NCI-H1105 (cell line): ENCODE measurements at regions not wholly inside any gene's neighbourhood (a gene's known extent, or its start where the extent isn't known, plus 50 kb on each side); places are given as distances from the start of the nearest gene placed in this dataset.

Experiments
- DNase-seq: peaks from one replicate; lab custom pipeline; 2025; lab: John Stamatoyannopoulos, UW

GRCh38 chr10:1952126-1953095, 215.1 kb upstream of the ADARB2 start:
- DNase-seq = no peak

DNA sequence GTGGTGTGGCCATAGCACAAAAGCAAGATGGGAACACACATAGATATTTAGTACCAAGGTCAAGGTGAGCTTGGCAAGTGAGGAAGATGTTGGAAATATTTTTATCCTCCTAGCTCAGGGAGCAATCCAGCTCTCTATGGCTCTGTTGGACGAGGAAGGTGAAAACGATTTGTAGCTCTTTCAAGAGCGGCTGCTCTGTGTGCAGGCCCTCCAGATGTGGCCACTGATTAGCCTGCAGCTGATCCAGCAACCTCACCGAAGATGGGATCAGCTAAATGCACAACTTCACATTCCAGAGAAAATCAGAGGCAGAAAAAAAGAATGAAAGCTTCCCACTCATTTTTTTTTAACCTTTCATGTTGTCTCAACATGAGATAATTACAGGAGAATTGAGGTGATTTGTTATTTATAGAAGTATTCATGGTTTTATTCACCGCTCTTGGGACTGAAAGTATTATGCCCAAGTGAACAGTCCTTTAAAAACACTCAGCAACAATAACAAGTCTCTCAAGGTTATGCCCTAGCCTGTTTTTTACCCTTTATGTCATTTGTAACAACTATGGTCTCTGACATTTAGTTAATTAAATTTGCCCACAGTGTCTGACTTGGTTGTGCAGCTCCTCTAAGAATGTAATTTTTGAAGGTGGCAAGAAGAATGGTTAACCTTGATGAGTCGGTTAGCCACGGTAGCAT, 213.6 kb upstream of the ADARB2 start:
- no peak for DNase-seq

DNA sequence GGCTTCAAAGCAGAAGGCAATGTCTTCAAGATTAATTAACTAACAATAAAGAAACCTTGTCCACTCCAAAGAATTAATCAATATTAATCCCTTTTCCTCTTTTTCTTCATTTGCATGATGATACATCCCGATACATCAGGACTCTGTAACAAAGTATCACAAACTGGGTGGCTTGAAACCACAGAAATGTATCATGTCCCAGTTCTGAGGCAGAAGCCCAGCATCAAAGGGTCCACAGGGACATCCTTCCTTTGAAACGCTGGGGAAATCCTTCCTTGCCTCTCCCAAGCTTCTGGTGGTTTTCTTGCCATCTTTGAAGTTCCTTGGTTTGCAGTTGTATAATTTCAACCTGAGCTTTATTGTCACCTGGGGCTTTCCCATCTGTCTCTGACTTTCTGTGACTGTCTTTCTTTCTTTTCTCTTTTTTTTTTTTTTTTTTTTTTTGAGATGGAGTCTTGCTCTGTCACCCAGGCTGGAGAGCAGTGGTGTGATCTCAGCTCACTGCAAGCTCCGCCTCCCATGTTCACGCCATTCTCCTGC, 210.2 kb upstream of the ADARB2 start:
- no peak for DNase-seq

DNA sequence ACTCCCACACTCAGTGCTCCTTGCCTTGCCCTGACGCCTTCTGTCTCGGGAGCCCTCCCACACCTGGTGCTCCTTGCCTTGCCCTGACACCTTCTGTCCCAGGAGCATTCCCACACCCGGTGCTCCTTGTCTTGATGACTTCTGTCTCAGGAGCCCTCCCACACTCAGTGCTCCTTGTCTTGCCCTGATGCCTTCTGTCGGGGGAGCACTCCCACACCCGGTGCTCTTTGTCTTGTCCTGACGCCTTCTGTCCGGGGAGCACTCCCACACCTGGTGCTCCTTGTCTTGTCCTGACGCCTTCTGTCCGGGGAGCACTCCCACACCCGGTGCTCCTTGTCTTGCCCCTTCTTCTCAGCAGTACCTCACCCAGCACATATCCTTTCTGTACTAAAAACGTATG, 207.2 kb upstream of the ADARB2 start:
- DNase-seq = no peak

DNA sequence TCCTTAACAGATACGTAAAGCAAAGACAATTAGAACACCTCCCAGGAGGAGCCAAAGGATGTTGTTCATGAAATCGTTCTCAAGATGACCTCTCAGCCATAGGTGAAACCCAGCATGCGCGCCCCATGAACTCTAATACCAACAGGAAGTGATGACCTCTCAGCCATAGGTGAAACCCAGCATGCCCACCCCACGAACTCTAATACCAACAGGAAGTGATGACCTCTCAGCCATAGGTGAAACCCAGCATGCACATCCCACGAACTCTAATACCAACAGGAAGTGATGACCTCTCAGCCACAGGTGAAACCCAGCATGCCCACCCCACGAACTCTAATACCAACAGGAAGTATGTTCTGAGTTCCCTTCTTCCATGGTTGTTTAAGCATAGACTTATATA, 205.2 kb upstream of the ADARB2 start:
- DNase-seq = no peak

GRCh38 chr10:1939016-1939415, 201.7 kb upstream of the ADARB2 start:
- no peak for DNase-seq

DNA sequence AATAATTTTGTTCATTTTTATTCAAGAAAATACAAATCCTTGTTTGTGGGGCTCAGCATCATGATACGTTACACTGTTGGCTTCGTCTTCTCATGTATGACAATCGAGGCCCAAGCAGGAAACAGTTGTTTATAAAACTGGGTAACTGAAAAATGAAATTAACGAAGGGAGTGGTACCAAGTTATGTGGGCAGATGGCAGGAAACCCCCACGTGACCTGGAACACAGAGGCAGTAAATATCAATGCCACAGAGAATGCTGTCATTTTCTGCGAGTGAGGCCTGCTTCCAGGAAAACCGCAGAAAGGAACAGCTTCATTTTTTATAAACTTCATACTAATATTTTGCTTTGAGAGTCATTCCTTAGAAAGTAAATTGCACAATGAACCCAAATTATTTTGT, 201.0 kb upstream of the ADARB2 start:
- no peak for DNase-seq

DNA sequence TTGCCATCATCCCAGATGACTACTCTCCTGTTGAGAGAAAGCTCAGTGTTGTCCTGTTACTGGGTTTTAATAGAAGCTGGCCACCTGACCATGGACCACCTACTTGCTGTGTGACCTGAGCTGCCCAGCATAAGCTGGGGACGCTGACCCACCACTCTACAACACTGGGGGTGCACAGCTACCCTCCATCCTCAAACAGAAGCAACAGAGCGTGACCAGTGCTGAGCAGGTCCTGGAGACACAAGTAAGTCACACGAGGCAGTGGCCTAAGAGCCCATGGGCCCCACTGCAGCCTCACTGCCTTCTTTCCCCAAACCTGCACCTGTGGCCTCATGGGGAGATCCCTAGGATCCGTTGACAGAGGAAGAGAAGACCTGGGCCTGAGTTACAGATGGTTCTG, 198.6 kb upstream of the ADARB2 start:
- no peak for DNase-seq

GRCh38 chr10:1933215-1933614, 195.9 kb upstream of the ADARB2 start:
- DNase-seq = no peak

GRCh38 chr10:1932692-1933094, 195.4 kb upstream of the ADARB2 start:
- DNase-seq = no peak

GRCh38 chr10:1928606-1929005, 191.3 kb upstream of the ADARB2 start:
- DNase-seq = no peak

DNA sequence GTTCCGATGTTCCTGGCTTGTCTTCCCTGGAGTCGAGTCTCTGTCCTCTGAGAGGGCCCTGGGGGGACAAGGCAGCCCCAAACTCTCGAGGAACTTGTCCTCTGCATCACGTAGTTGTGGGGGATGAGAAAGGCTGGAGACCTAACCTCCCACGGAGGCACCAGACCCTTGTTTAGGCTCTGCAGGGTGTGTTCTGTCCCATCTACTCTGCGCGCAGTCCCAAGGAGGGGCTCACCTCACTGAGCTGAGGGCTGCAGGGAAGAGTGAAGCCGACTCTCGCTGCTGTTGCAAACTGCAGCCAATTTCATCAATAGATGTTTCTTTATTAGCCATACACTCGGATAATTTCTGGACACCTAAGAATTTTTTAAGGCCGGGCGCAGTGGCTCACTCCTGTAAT, 186.7 kb upstream of the ADARB2 start:
- no peak for DNase-seq

DNA sequence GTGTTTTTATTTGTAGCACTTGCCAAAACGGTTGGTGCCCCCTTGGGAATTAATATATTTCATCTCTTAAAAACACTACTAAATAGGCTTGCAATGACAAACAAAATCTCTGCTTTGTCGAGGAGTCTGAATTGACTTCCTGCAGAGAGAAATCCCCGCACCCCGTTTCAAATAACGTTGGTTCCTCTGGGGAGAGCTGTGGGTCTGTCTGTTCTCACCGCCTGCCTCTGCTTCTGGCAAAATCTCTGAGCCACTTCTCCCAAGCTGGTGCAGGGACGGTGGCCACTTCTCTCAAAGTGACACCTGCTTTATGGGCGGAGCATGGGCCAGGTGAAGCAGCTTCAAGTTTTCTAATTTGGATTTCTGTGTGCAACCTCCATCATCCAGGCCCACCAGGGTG, 186.3 kb upstream of the ADARB2 start:
- DNase-seq = no peak

- no peak for DNase-seq
These were observed 183.6 kb upstream of the ADARB2 start for GRCh38 chr10:1920941-1921340.

- DNase-seq = no peak
These were observed 182.8 kb upstream of the ADARB2 start for GRCh38 chr10:1920127-1920526.

DNA sequence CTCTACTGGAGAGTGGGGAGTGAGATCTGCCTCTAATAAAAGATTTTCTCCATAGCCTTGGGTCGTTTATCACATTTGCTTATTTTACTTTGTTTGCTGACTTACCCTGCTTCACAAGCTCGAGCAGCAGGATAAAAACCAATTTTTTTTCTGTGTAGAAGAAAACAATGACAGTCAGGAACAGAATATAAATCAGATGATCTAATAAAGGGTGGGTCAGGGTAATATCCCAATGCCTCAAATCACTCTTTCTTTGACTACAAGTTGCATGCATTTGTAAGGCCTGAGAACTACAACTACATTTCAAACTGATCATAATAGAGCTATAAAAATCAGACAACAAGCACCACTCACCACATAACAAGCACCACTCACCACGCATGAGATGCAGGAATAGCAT, 174.4 kb upstream of the ADARB2 start:
- DNase-seq = no peak

DNA sequence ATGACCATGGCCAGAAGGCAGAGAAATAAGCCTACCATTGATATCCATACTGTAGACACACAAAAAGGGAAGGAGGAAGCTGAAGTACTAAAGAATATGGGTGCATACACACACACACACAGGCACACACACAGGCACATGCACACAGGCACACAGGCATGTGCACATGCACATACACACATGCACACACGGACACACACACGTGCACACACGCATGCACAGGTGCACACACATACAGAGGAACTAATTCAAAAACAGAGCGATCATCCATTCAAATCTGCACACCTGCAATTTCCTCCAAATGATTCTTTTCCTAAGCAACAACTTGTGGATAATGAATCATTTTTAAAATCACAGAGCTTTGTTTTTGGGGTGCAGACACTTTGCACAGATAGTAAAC, 166.7 kb upstream of the ADARB2 start:
- DNase-seq = no peak

DNA sequence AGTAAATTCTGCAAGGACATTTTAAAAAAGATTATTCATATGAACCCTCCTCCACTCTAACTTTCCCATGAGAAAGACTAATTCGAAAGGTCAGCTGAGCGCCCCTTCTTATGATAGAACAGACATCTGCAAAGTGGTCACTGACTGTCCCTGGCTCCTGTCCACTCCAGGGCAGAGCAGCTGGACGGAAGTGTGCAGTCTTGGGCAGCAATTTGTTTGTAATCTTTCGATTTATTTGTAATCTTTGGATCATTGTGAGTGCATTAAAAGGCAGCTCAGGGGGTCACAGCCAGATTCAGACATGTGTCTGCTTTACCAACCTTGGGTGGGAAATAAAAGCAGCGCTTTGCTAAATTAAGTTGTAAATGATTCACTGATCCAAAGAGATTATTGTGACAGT, 158.8 kb upstream of the ADARB2 start:
- DNase-seq = no peak

GRCh38 chr10:1895691-1896090, 158.4 kb upstream of the ADARB2 start:
- no peak for DNase-seq

DNA sequence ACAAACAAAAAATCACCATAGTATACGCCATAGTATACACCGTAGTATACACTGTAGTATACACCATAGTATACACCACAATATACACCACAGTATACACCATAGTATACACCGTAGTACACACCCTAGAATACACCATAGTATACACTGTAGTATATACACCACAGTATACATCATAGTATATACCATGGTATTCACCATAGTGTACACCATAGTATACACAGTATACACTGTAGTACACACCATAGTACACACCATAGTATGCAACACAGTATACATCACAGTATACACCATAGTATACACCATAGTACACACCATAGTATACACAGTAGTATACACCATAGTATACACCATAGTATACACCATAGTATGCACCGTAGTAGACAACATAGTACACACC, 157.6 kb upstream of the ADARB2 start:
- no peak for DNase-seq

DNA sequence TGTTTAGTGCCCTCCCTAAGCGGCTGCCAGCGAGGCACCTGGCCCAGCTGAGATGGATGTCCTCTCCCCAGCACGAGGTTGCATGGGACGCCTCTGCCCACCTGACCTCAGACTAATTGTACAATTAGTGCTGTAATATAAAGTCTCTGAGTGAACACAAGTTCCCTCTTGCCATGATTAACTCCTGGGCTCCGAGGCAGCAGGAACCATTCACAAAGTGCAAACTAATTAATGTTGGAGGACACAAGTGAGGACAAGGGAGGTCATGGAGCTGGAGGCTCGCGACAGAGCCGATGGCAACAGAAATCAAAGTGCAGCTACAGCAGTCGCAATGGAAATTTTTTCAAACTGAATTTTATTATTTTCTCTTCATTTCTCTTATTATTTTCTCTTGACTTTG, 156.6 kb upstream of the ADARB2 start:
- no peak for DNase-seq

DNA sequence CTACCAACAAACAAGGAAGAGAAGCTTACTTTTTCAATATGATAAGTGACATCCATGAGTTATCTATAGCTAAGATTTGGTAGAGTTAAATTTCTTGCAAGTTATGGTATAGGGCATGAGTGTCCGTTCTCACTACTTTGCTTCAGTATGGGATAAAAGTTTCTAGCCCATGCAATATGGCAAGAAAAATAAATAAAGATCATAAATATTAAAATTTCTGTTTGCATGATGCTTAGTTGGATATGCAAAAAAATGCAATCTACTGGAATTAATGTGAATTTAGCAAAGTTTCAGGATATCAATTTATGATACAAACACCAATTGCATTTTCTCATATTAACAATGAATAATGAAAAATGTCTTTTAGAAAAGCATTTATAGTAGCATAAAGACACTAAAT, 148.7 kb upstream of the ADARB2 start:
- DNase-seq = no peak

GRCh38 chr10:1882728-1883127, 145.4 kb upstream of the ADARB2 start:
- DNase-seq = no peak
